HEK293 (cell line): ENCODE measurements at regions not wholly inside any gene's neighbourhood (a gene's known extent, or its start where the extent isn't known, plus 50 kb on each side); places are given as distances from the start of the nearest gene placed in this dataset.

Source experiments
- CTCF ChIA-PET: fragments of 350-600 bp; formaldehyde crosslinking; extraction: SDS; loops from one replicate; lab custom pipeline; 2021; ENCODE audit warnings: antibody characterized with exemption; lab: Yijun Ruan, JAX
- POLR2A ChIA-PET: fragments of 300-600 bp; formaldehyde crosslinking; extraction: SDS; loops from one replicate; lab custom pipeline; 2020; ENCODE audit warnings: antibody characterized with exemption, inconsistent platforms; lab: Yijun Ruan, JAX
- H3K27ac ChIP-seq: fragments of 200-500 bp; sonication (Bioruptor generic); 2 replicates; pipeline ENCODE4 v1.5.1; 2014; ENCODE audit warnings: low read depth, low read length, control low read depth, inconsistent platforms; ENCODE audit errors: extremely low read depth
- H3K36me3 ChIP-seq, 2 experiments: fragments of 200-500 bp in 1 of 2; sonication (Bioruptor generic) in 1 of 2; 1 replicate in 1 of 2; 2 replicates in 1 of 2; pipeline ENCODE4 v1.5.1; 2014 to 2017; ENCODE audit warnings: inconsistent platforms in 2 of 2, low read length in 2 of 2; ENCODE audit not compliant: control insufficient read depth in 2 of 2, insufficient read depth in 1 of 2
- H3K4me1 ChIP-seq: fragments of 200-500 bp; sonication (Bioruptor generic); 2 replicates; pipeline ENCODE4 v1.5.1; 2014; ENCODE audit warnings: mild to moderate bottlenecking, low read length, inconsistent platforms; ENCODE audit not compliant: control insufficient read depth, insufficient read depth
- H3K4me3 ChIP-seq: 2 replicates; pipeline ENCODE4 v1.5.1; 2011; ENCODE audit warnings: low read depth, mild to moderate bottlenecking, control low read depth, low read length, moderate library complexity
- H3K9me3 ChIP-seq: fragments of 200-500 bp; sonication (Bioruptor generic); 2 replicates; pipeline ENCODE4 v1.5.1; 2014; ENCODE audit warnings: low read depth, low read length, inconsistent platforms; ENCODE audit not compliant: control insufficient read depth, insufficient read depth
- SALL2 ChIP-seq: fragments of 450-650 bp; formaldehyde crosslinking; IDR thresholded peaks from 2 replicates; pipeline ENCODE4 v1.5.0; 2017; ENCODE audit warnings: missing biosample characterization, mild to moderate bottlenecking, missing genetic modification characterization, borderline replicate concordance
- ZBTB10 ChIP-seq: fragments of 450-650 bp; formaldehyde crosslinking; IDR thresholded peaks from 2 replicates; pipeline ENCODE4 v1.5.1; 2016; ENCODE audit warnings: missing biosample characterization, missing genetic modification characterization
- ZBTB8A ChIP-seq: fragments of 450-650 bp; formaldehyde crosslinking; IDR thresholded peaks from 2 replicates; pipeline ENCODE4 v1.5.1; 2016; ENCODE audit warnings: missing biosample characterization, missing genetic modification characterization
- ZEB2 ChIP-seq: fragments of 450-650 bp; formaldehyde crosslinking; IDR thresholded peaks from 2 replicates; pipeline ENCODE4 v1.5.1; 2016; ENCODE audit warnings: missing biosample characterization, missing genetic modification characterization
- ZFP3 ChIP-seq: fragments of 450-650 bp; formaldehyde crosslinking; IDR thresholded peaks from 2 replicates; pipeline ENCODE4 v1.5.1; 2016; ENCODE audit warnings: low read depth, missing biosample characterization, missing genetic modification characterization
- ZNF174 ChIP-seq: fragments of 450-650 bp; formaldehyde crosslinking; IDR thresholded peaks from 2 replicates; pipeline ENCODE4 v1.5.0; 2017; ENCODE audit warnings: missing biosample characterization, mild to moderate bottlenecking, missing genetic modification characterization
- ZNF19 ChIP-seq: fragments of 450-650 bp; formaldehyde crosslinking; IDR thresholded peaks from 2 replicates; pipeline ENCODE4; 2016; ENCODE audit warnings: missing biosample characterization, missing genetic modification characterization, low read depth
- ZNF23 ChIP-seq: fragments of 450-650 bp; formaldehyde crosslinking; IDR thresholded peaks from 2 replicates; pipeline ENCODE4 v1.5.1; 2016; ENCODE audit warnings: missing biosample characterization, missing genetic modification characterization, borderline replicate concordance
- ZNF302 ChIP-seq: fragments of 450-650 bp; formaldehyde crosslinking; IDR thresholded peaks from 2 replicates; pipeline ENCODE4 v1.5.1; 2016; ENCODE audit warnings: missing biosample characterization, missing genetic modification characterization, low read depth
- ZNF335 ChIP-seq: fragments of 450-650 bp; formaldehyde crosslinking; conservative IDR thresholded peaks from 2 replicates; pipeline ENCODE4 v1.5.1; 2016; ENCODE audit warnings: missing biosample characterization, missing genetic modification characterization
- ZNF558 ChIP-seq: fragments of 450-650 bp; formaldehyde crosslinking; IDR thresholded peaks from 2 replicates; pipeline ENCODE4 v1.5.1; 2016; ENCODE audit warnings: missing biosample characterization, missing genetic modification characterization
- ZNF571 ChIP-seq: fragments of 450-650 bp; formaldehyde crosslinking; IDR thresholded peaks from 2 replicates; pipeline ENCODE4 v1.5.0; 2017; ENCODE audit warnings: missing biosample characterization, missing genetic modification characterization
- ZNF596 ChIP-seq: fragments of 450-650 bp; IDR thresholded peaks from 2 replicates; pipeline ENCODE4 v1.5.0; 2018; ENCODE audit warnings: missing biosample characterization, mild to moderate bottlenecking, missing genetic modification characterization, moderate library complexity
- ZNF639 ChIP-seq: fragments of 450-650 bp; formaldehyde crosslinking; IDR thresholded peaks from 2 replicates; pipeline ENCODE4 v1.5.1; 2016; ENCODE audit warnings: missing biosample characterization, missing genetic modification characterization
- ZNF645 ChIP-seq: fragments of 450-650 bp; formaldehyde crosslinking; IDR thresholded peaks from 2 replicates; pipeline ENCODE4; 2016; ENCODE audit warnings: missing biosample characterization, missing genetic modification characterization
- ZSCAN4 ChIP-seq: fragments of 450-650 bp; formaldehyde crosslinking; IDR thresholded peaks from 2 replicates; pipeline ENCODE4 v1.5.1; 2017; ENCODE audit warnings: missing biosample characterization, missing genetic modification characterization
- TF ChIP-seq, protein P1 (sequence below): fragments of 450-650 bp; formaldehyde crosslinking; IDR thresholded peaks from 2 replicates; pipeline ENCODE4 v1.5.0; 2017; ENCODE audit warnings: missing biosample characterization, missing genetic modification characterization, borderline replicate concordance
- TF ChIP-seq, protein P2 (sequence below): fragments of 450-650 bp; formaldehyde crosslinking; IDR thresholded peaks from 2 replicates; pipeline ENCODE4 v1.5.1; 2017; ENCODE audit warnings: missing biosample characterization, missing genetic modification characterization

DNA sequence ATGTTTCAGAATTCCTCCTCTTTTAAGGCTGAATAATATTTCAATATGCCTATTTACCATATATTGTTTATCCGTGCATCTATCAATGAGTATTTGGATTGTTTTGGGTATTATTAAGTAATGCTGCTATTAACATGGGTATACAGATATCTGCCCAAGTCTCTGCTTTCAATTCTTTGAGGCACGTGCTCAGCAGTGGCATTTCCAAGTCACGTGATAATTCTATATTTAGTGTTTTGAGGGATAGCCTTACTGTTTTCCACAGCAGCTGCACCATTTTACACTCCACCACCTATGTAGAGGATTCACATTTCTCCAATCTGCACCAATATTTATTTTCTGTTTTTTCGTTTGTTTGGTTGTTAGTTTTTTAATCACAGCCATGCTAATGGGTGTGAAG lies 636.8 kb upstream of the ANKRD30A start:
- H3K9me3 ChIP-seq, result no peaks in the 10 kb centered on the region
- H3K4me1 ChIP-seq, result no peaks in the 10 kb centered on the region; the same call in 1 of the 2 replicates
- H3K36me3 ChIP-seq, result no peaks in the 10 kb centered on the region
- H3K4me3 ChIP-seq, result no peak overlapping the region
- POLR2A ChIA-PET, result no interaction called here
- TF ChIP-seq ZBTB8A (tag by site-specific recombination) (no peak), ZNF302 (tag by site-specific recombination) (no peak), ZFP3 (tag by site-specific recombination) (no peak)
- TF ChIP-seq, all 188 proteins: peak for 0
- no peak overlapping the region for H3K27ac ChIP-seq
- CTCF ChIA-PET, result interaction anchor here (0.6 kb wide), 1 partner anchor 47 kb away, joined by 3 read pairs; no protein-coding TSS in a partner anchor

DNA sequence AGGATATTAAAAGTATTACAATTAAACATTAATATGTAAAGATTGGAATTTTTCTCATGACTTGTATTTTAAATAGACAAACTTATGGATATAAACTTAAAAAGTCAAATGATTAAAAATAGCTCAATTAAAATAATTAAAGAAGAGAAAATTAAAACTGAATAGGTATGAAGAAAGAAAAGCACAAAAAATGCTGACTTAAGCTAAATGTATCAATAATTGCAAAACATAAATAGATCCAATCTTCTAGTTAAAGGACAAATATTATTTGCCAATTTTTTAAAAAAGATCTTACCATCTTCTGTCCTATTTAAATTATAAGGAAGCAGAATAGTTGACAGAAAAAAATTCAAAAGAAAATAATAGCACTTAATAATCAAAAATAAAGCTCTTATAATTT lies 646.3 kb upstream of the ANKRD30A start:
- no peak for TF ChIP-seq ZNF571 (tag by site-specific recombination)
- no peak for TF ChIP-seq ZNF174 (tag by site-specific recombination)
- no peak for TF ChIP-seq ZEB2
- TF ChIP-seq ZNF645, result no peak
- POLR2A ChIA-PET, result no interaction called here
- no peak overlapping the region for H3K4me3 ChIP-seq
- no peaks in the 10 kb centered on the region for H3K36me3 ChIP-seq
- H3K4me1 ChIP-seq, result no peaks in the 10 kb centered on the region
- H3K27ac ChIP-seq, result no peak overlapping the region
- CTCF ChIA-PET, result interaction anchor here (0.6 to 0.7 kb wide), 2 partner anchors 39 to 166 kb away, joined by 3 to 6 read pairs; no protein-coding TSS in a partner anchor
- H3K9me3 ChIP-seq, result no peaks in the 10 kb centered on the region

- ChIA-PET POLR2A (no interaction called here), CTCF (no interaction called here)
- H3K27ac ChIP-seq, result no peak overlapping the region
- no peaks in the 10 kb centered on the region for H3K4me1 ChIP-seq
- no peak overlapping the region for H3K4me3 ChIP-seq
- no peaks in the 10 kb centered on the region for H3K9me3 ChIP-seq
- H3K36me3 ChIP-seq, result no peaks in the 10 kb centered on the region
- TF ChIP-seq SALL2 (no peak), ZNF335 (no peak), ZBTB10 (tag by site-specific recombination) (no peak), ZSCAN4 (tag by site-specific recombination) (no peak), ZNF23 (tag by site-specific recombination) (no peak), ZNF558 (tag by site-specific recombination) (no peak), ZNF639 (tag by site-specific recombination) (no peak), ZNF596 (tag by site-specific recombination) (no peak), ZNF19 (tag by site-specific recombination) (no peak)
- TF ChIP-seq, protein P1, sequence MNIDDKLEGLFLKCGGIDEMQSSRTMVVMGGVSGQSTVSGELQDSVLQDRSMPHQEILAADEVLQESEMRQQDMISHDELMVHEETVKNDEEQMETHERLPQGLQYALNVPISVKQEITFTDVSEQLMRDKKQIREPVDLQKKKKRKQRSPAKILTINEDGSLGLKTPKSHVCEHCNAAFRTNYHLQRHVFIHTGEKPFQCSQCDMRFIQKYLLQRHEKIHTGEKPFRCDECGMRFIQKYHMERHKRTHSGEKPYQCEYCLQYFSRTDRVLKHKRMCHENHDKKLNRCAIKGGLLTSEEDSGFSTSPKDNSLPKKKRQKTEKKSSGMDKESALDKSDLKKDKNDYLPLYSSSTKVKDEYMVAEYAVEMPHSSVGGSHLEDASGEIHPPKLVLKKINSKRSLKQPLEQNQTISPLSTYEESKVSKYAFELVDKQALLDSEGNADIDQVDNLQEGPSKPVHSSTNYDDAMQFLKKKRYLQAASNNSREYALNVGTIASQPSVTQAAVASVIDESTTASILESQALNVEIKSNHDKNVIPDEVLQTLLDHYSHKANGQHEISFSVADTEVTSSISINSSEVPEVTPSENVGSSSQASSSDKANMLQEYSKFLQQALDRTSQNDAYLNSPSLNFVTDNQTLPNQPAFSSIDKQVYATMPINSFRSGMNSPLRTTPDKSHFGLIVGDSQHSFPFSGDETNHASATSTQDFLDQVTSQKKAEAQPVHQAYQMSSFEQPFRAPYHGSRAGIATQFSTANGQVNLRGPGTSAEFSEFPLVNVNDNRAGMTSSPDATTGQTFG (tag by site-specific recombination), result no peak
- TF ChIP-seq, protein P2, sequence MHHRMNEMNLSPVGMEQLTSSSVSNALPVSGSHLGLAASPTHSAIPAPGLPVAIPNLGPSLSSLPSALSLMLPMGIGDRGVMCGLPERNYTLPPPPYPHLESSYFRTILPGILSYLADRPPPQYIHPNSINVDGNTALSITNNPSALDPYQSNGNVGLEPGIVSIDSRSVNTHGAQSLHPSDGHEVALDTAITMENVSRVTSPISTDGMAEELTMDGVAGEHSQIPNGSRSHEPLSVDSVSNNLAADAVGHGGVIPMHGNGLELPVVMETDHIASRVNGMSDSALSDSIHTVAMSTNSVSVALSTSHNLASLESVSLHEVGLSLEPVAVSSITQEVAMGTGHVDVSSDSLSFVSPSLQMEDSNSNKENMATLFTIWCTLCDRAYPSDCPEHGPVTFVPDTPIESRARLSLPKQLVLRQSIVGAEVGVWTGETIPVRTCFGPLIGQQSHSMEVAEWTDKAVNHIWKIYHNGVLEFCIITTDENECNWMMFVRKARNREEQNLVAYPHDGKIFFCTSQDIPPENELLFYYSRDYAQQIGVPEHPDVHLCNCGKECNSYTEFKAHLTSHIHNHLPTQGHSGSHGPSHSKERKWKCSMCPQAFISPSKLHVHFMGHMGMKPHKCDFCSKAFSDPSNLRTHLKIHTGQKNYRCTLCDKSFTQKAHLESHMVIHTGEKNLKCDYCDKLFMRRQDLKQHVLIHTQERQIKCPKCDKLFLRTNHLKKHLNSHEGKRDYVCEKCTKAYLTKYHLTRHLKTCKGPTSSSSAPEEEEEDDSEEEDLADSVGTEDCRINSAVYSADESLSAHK (tag by site-specific recombination), result no peak
These were observed 649.0 kb upstream of the ANKRD30A start for GRCh38 chr10:36476399-36476798.
